ENCODE measurements at regions not wholly inside any gene's neighbourhood (a gene's known extent, or its start where the extent isn't known, plus 50 kb on each side); places are given as distances from the start of the nearest gene placed in this dataset.

GRCh38 chr15:98425173-98425572, 223.2 kb upstream of the IGF1R start:
- TF ChIP-seq CTCF (IDR thresholded peaks at IDR 0.05 in 2 of 3, conservative IDR thresholded peaks at IDR 0.05 in 1 of 3; ENCODE audit: borderline replicate concordance in 1 of 3, insufficient read depth in 1 of 3, low read depth in 2 of 3, low read length in 2 of 3) = no peak
- TF ChIP-seq JUND (IDR thresholded peaks at IDR 0.05) = no peak
- no peak for TF ChIP-seq POLR2AphosphoS5 (IDR thresholded peaks at IDR 0.05; ENCODE audit: low read depth, low read length)
